ENCODE measurements at regions not wholly inside any gene's neighbourhood (a gene's known extent, or its start where the extent isn't known, plus 50 kb on each side); places are given as distances from the start of the nearest gene placed in this dataset.

GRCh38 chr10:4663162-4663992, 162.6 kb upstream of the AKR1E2 start:
- no peak for DNase-seq (ENCODE audit: low read depth in 2 of 3, low spot score in 1 of 3)

- DNase-seq (ENCODE audit: low read depth in 2 of 3, low spot score in 1 of 3): no peak
These were observed 163.3 kb upstream of the AKR1E2 start for GRCh38 chr10:4662576-4663161.

GRCh38 chr10:4661511-4662255, 164.3 kb upstream of the AKR1E2 start:
- DNase-seq (ENCODE audit: low read depth in 2 of 3, low spot score in 1 of 3): no peak

- no peak for DNase-seq (ENCODE audit: low read depth in 2 of 3, low spot score in 1 of 3)
These were observed 167.2 kb upstream of the AKR1E2 start for GRCh38 chr10:4658777-4659176.

GRCh38 chr10:4656576-4657194, 169.3 kb upstream of the AKR1E2 start:
- DNase-seq (ENCODE audit: low read depth in 2 of 3, low spot score in 1 of 3): peak in 2 of 3 donors; percentile 18 to 27

GRCh38 chr10:4655879-4656278, 170.1 kb upstream of the AKR1E2 start:
- DNase-seq (ENCODE audit: low read depth in 2 of 3, low spot score in 1 of 3): no peak

GRCh38 chr10:4655406-4655805, 170.6 kb upstream of the AKR1E2 start:
- DNase-seq (ENCODE audit: low read depth in 2 of 3, low spot score in 1 of 3): no peak

GRCh38 chr10:4654496-4654895, 171.5 kb upstream of the AKR1E2 start:
- no peak for DNase-seq (ENCODE audit: low read depth in 2 of 3, low spot score in 1 of 3)

- DNase-seq (ENCODE audit: low read depth in 2 of 3, low spot score in 1 of 3): no peak
These were observed 172.8 kb upstream of the AKR1E2 start for GRCh38 chr10:4653160-4653559.

- DNase-seq (ENCODE audit: low read depth in 2 of 3, low spot score in 1 of 3): peak; percentile 15 to 37 (median 25)
These were observed 173.6 kb upstream of the AKR1E2 start for GRCh38 chr10:4652111-4653010.

GRCh38 chr10:4651404-4652037, 174.5 kb upstream of the AKR1E2 start:
- DNase-seq (ENCODE audit: low read depth in 2 of 3, low spot score in 1 of 3): peak in 1 of 3 donors; percentile 30

GRCh38 chr10:4650582-4650981, 175.4 kb upstream of the AKR1E2 start:
- no peak for DNase-seq (ENCODE audit: low read depth in 2 of 3, low spot score in 1 of 3)

- DNase-seq (ENCODE audit: low read depth in 2 of 3, low spot score in 1 of 3): no peak
These were observed 176.0 kb upstream of the AKR1E2 start for GRCh38 chr10:4649886-4650508.

GRCh38 chr10:4649471-4649870, 176.5 kb upstream of the AKR1E2 start:
- DNase-seq (ENCODE audit: low read depth in 2 of 3, low spot score in 1 of 3): no peak

- no peak for DNase-seq (ENCODE audit: low read depth in 2 of 3, low spot score in 1 of 3)
These were observed 177.0 kb upstream of the AKR1E2 start for GRCh38 chr10:4648999-4649398.

GRCh38 chr10:4647109-4647785, 178.8 kb upstream of the AKR1E2 start:
- no peak for DNase-seq (ENCODE audit: low read depth in 2 of 3, low spot score in 1 of 3)

GRCh38 chr10:4646547-4646946, 179.5 kb upstream of the AKR1E2 start:
- no peak for DNase-seq (ENCODE audit: low read depth in 2 of 3, low spot score in 1 of 3)

GRCh38 chr10:4645836-4646235, 180.2 kb upstream of the AKR1E2 start:
- DNase-seq (ENCODE audit: low read depth in 2 of 3, low spot score in 1 of 3): no peak

- no peak for DNase-seq (ENCODE audit: low read depth in 2 of 3, low spot score in 1 of 3)
These were observed 182.5 kb upstream of the AKR1E2 start for GRCh38 chr10:4643471-4643870.
